B cell (primary cell): ENCODE measurements at regions not wholly inside any gene's neighbourhood (a gene's known extent, or its start where the extent isn't known, plus 50 kb on each side); places are given as distances from the start of the nearest gene placed in this dataset.

Experiments
- EZH2 ChIP-seq: IDR thresholded peaks from 2 replicates; pipeline ENCODE4 v1.6.1; 2012; ENCODE audit warnings: borderline replicate concordance, low read depth, mild to moderate bottlenecking, moderate library complexity, low read length; ENCODE audit not compliant: insufficient read depth, poor library complexity, severe bottlenecking
- TF ChIP-seq, protein P1 (sequence below): fragments of 200-600 bp; IDR thresholded peaks from one replicate; pipeline ENCODE4 v1.8.0; 2022; ENCODE audit warnings: antibody characterized with exemption, mild to moderate bottlenecking

DNA sequence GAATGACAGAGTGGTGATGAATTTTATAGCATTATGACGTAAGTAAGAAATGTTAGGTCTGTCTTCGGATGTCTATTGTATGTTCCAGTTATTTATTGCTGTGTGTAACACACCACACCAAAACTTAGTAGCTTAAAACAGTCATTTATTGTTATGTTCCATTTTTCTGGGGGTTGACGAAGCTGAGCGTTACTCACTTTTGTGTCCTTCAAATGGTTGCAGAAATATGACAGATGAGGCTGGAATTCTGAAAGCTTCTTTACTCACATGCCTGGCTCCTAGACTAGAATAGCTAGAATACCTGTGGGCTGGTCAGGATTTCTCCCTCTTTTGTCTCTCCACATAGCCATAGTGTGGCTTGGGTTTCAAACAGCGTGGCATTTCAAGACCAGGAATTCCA is 62.1 kb upstream of the S1PR1 start:
- TF ChIP-seq, protein P1, sequence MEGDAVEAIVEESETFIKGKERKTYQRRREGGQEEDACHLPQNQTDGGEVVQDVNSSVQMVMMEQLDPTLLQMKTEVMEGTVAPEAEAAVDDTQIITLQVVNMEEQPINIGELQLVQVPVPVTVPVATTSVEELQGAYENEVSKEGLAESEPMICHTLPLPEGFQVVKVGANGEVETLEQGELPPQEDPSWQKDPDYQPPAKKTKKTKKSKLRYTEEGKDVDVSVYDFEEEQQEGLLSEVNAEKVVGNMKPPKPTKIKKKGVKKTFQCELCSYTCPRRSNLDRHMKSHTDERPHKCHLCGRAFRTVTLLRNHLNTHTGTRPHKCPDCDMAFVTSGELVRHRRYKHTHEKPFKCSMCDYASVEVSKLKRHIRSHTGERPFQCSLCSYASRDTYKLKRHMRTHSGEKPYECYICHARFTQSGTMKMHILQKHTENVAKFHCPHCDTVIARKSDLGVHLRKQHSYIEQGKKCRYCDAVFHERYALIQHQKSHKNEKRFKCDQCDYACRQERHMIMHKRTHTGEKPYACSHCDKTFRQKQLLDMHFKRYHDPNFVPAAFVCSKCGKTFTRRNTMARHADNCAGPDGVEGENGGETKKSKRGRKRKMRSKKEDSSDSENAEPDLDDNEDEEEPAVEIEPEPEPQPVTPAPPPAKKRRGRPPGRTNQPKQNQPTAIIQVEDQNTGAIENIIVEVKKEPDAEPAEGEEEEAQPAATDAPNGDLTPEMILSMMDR, result no peak
- no peak for TF ChIP-seq EZH2
